Panc1 (cell line): ENCODE measurements at regions not wholly inside any gene's neighbourhood (a gene's known extent, or its start where the extent isn't known, plus 50 kb on each side); places are given as distances from the start of the nearest gene placed in this dataset.

ENCODE experiments used
- ATAC-seq: fragments of 200-7000 bp; cut with Tn5 transposase; 2 replicates; pipeline ENCODE4 v1.9.1; 2020; ENCODE audit warnings: mild to moderate bottlenecking, moderate library complexity
- BruUV-seq: library from RNA; stranded (reverse); fragments of 400-500 nt; replicated peaks from 2 replicates; lab custom pipeline; 2021; lab: Mats Ljungman, UMichigan
- CTCF ChIA-PET: fragments of 300-600 bp; sonication (Branson Sonifier 250); formaldehyde crosslinking; loops from one replicate; lab custom pipeline; 2022; ENCODE audit warnings: antibody characterized with exemption; lab: Charles Lee
- POLR2A ChIA-PET: fragments of 300-600 bp; sonication (Branson Sonifier 250); formaldehyde crosslinking; loops from one replicate; lab custom pipeline; 2022; ENCODE audit warnings: antibody characterized with exemption; lab: Charles Lee
- DNase-seq: peaks from one replicate; pipeline ENCODE4 v3.0.0-alpha.2; 2010; ENCODE audit warnings: low read depth, low spot score
- H3K27ac ChIP-seq: 2 replicates; pipeline ENCODE4 v1.5.1; 2011; ENCODE audit warnings: mild to moderate bottlenecking, low read length, inconsistent platforms
- H3K27me3 ChIP-seq: fragments of 200-500 bp; sonication (Bioruptor generic); 2 replicates; pipeline ENCODE4 v1.6.0; 2014; ENCODE audit warnings: low read length, inconsistent platforms; ENCODE audit not compliant: control insufficient read depth, insufficient read depth
- H3K36me3 ChIP-seq: fragments of 200-500 bp; sonication (Bioruptor generic); 2 replicates; pipeline ENCODE4 v1.5.1; 2014; ENCODE audit warnings: inconsistent platforms, mild to moderate bottlenecking, low read length, moderate library complexity; ENCODE audit not compliant: control insufficient read depth, insufficient read depth
- H3K4me1 ChIP-seq: 2 replicates; pipeline ENCODE4 v1.5.1; 2011; ENCODE audit warnings: inconsistent platforms, mild to moderate bottlenecking, low read length, moderate library complexity; ENCODE audit not compliant: control insufficient read depth, insufficient read depth
- H3K4me3 ChIP-seq, 2 experiments: 2 replicates each; pipeline ENCODE4 v1.5.1; 2011 to 2012; ENCODE audit warnings: low read depth in 2 of 2, low read length in 2 of 2, mild to moderate bottlenecking in 2 of 2, inconsistent platforms in 1 of 2, moderate library complexity in 1 of 2
- H3K9me3 ChIP-seq: fragments of 200-500 bp; sonication (Bioruptor generic); 2 replicates; pipeline ENCODE4 v1.5.1; 2014; ENCODE audit warnings: low read depth, mild to moderate bottlenecking, inconsistent platforms, low read length, moderate library complexity; ENCODE audit not compliant: control insufficient read depth, insufficient read depth
- CTCF ChIP-seq: fragments of 450-650 bp; IDR thresholded peaks from 2 replicates; pipeline ENCODE4 v1.5.1; 2017; ENCODE audit warnings: mild to moderate bottlenecking
- POLR2AphosphoS5 ChIP-seq: IDR thresholded peaks from 2 replicates; pipeline ENCODE4 v1.6.1; 2012; ENCODE audit warnings: mild to moderate bottlenecking, low read depth, low read length, moderate library complexity
- REST ChIP-seq, 2 experiments: IDR thresholded peaks; 2 replicates each; pipeline ENCODE4 v1.6.1; 2011 to 2012; ENCODE audit warnings: low read depth in 2 of 2, control low read depth in 1 of 2, low read length in 1 of 2, mild to moderate bottlenecking in 1 of 2, moderate library complexity in 1 of 2; ENCODE audit not compliant: insufficient read depth in 1 of 2
- SIN3A ChIP-seq: IDR thresholded peaks from 2 replicates; pipeline ENCODE4 v1.6.1; 2012; ENCODE audit warnings: low read depth, mild to moderate bottlenecking, low read length, moderate library complexity, borderline replicate concordance; ENCODE audit not compliant: insufficient read depth
- TCF7L2 ChIP-seq: IDR thresholded peaks from 2 replicates; pipeline ENCODE4 v1.6.1; 2011; ENCODE audit warnings: mild to moderate bottlenecking, low read depth, low read length, inconsistent platforms
- in situ Hi-C: cut with HindIII; loops from 2 replicates; pipeline ENCODE4 v1.10.0; 2016; ENCODE audit warnings: low sequenced_read_pairs, low pct_unique_long_range_greater_than_20kb
- intact Hi-C: fragments of 100-400 bp; cut with micrococcal nuclease; formaldehyde crosslinking; loops from one replicate; pipeline ENCODE4 v1.10.0; 2022; ENCODE audit not compliant: unreplicated experiment

- in situ Hi-C loops (no loop called here), intact Hi-C loops (no loop called here)
- H3K27me3 ChIP-seq, result no peaks in the 10 kb centered on the region; the same call in 1 of the 2 replicates
- ATAC-seq, result no peak
- no TSS peak for BruUV-seq
- TF ChIP-seq POLR2AphosphoS5 (no peak), CTCF (no peak), REST (IDR thresholded peaks at IDR 0.05; ENCODE audit: insufficient read depth in 1 of 2, low read depth in 2 of 2, low read length in 1 of 2) (no peak), TCF7L2 (no peak), SIN3A (no peak)
- no peak overlapping the region for H3K4me3 ChIP-seq
- no peaks in the 10 kb centered on the region for H3K9me3 ChIP-seq
- H3K4me1 ChIP-seq, result no peaks in the 10 kb centered on the region
- no peaks in the 10 kb centered on the region for H3K36me3 ChIP-seq
- no peak overlapping the region for H3K27ac ChIP-seq
- POLR2A ChIA-PET, result no interaction called here
- CTCF ChIA-PET, result no interaction called here
- DNase-seq, result no peak
Observed at GRCh38 chr2:16039055-16039454, 98.7 kb downstream of the MYCN start.

GRCh38 chr2:16038621-16039020 lies 98.3 kb downstream of the MYCN start:
- no peak for ATAC-seq
- Histone ChIP-seq H3K4me1 (no peaks in the 10 kb centered on the region), H3K4me3 (no peak overlapping the region), H3K9me3 (no peaks in the 10 kb centered on the region), H3K27me3 (no peaks in the 10 kb centered on the region; the same call in 1 of the 2 replicates), H3K27ac (no peak overlapping the region), H3K36me3 (no peaks in the 10 kb centered on the region)
- BruUV-seq, result no TSS peak
- POLR2A ChIA-PET, result no interaction called here
- intact Hi-C loops (no loop called here), in situ Hi-C loops (no loop called here)
- CTCF ChIA-PET, result no interaction called here
- TF ChIP-seq TCF7L2 (no peak), REST (IDR thresholded peaks at IDR 0.05; ENCODE audit: insufficient read depth in 1 of 2, low read depth in 2 of 2, low read length in 1 of 2) (no peak), POLR2AphosphoS5 (no peak), SIN3A (no peak), CTCF (no peak)
- no peak for DNase-seq
